PC-9 (cell line): ENCODE measurements at regions not wholly inside any gene's neighbourhood (a gene's known extent, or its start where the extent isn't known, plus 50 kb on each side); places are given as distances from the start of the nearest gene placed in this dataset.

Experiments used
- BruUV-seq: library from RNA; stranded (reverse); fragments of 400-500 nt; replicated peaks from 2 replicates; lab custom pipeline; 2021; lab: Mats Ljungman, UMichigan
- CTCF ChIA-PET: fragments of 300-600 bp; sonication (Branson Sonifier 250); formaldehyde crosslinking; loops from one replicate; lab custom pipeline; 2022; ENCODE audit warnings: antibody characterized with exemption; lab: Charles Lee
- POLR2A ChIA-PET: fragments of 300-600 bp; sonication (Branson Sonifier 250); formaldehyde crosslinking; loops from one replicate; lab custom pipeline; 2022; ENCODE audit warnings: antibody characterized with exemption; ENCODE audit not compliant: unreplicated experiment; lab: Charles Lee
- DNase-seq, 2 experiments: peaks; one replicate each; pipeline versions ENCODE4 v3.0.0 to v3.0.0-alpha.2; 2015 to 2022; ENCODE audit warnings: mixed read lengths in 1 of 2
- H2AFZ ChIP-seq: fragments of 200-600 bp; sonication (generic); 2 replicates; pipeline ENCODE4 v1.8.1; 2017; ENCODE audit warnings: antibody characterized with exemption
- H3F3A ChIP-seq: fragments of 200-600 bp; sonication (generic); 2 replicates; pipeline ENCODE4 v1.8.1; 2017; ENCODE audit warnings: antibody characterized with exemption, mild to moderate bottlenecking, low read depth; ENCODE audit not compliant: insufficient read depth
- H3K27ac ChIP-seq: fragments of 200-600 bp; sonication (generic); 2 replicates; pipeline ENCODE4 v1.6.1; 2016; ENCODE audit warnings: mixed run types
- H3K27me3 ChIP-seq: fragments of 200-600 bp; sonication (generic); 2 replicates; pipeline ENCODE4 v1.6.1; 2016; ENCODE audit warnings: low read depth, mixed run types; ENCODE audit not compliant: insufficient read depth
- H3K36me3 ChIP-seq: fragments of 200-600 bp; sonication (generic); 2 replicates; pipeline ENCODE4 v1.6.1; 2016; ENCODE audit warnings: low read depth, mixed run types
- H3K4me1 ChIP-seq: fragments of 200-600 bp; sonication (generic); replicated peaks from 2 replicates; pipeline ENCODE4 v1.6.1; 2016; ENCODE audit warnings: mixed run types; ENCODE audit not compliant: insufficient read depth
- H3K4me2 ChIP-seq: fragments of 200-600 bp; sonication (generic); 2 replicates; pipeline ENCODE4 v1.6.1; 2017; ENCODE audit warnings: mixed run types
- H3K4me3 ChIP-seq: fragments of 200-600 bp; sonication (generic); 2 replicates; pipeline ENCODE4 v1.6.1; 2016; ENCODE audit warnings: mixed run types
- H3K79me2 ChIP-seq: fragments of 200-600 bp; sonication (generic); 2 replicates; pipeline ENCODE4 v1.6.1; 2017; ENCODE audit warnings: low read depth, mixed run types
- H3K9me2 ChIP-seq: fragments of 200-600 bp; sonication (generic); 2 replicates; pipeline ENCODE4 v1.8.1; 2017; ENCODE audit warnings: mild to moderate bottlenecking; ENCODE audit not compliant: insufficient read depth
- H3K9me3 ChIP-seq: fragments of 200-600 bp; sonication (generic); 2 replicates; pipeline ENCODE4 v1.8.1; 2016; ENCODE audit warnings: low read depth; ENCODE audit not compliant: insufficient read depth
- H4K20me1 ChIP-seq: fragments of 200-600 bp; sonication (generic); 2 replicates; pipeline ENCODE4 v1.8.1; 2017; ENCODE audit not compliant: insufficient read depth
- CTCF ChIP-seq: fragments of 200-600 bp; sonication (generic); conservative IDR thresholded peaks from 2 replicates; pipeline ENCODE4 v1.6.1; 2017; ENCODE audit warnings: mixed run types, antibody characterized with exemption, mild to moderate bottlenecking, moderate library complexity
- EZH2 ChIP-seq: fragments of 200-600 bp; sonication (generic); IDR thresholded peaks from 2 replicates; pipeline ENCODE4 v1.8.0; 2017; ENCODE audit warnings: antibody characterized with exemption, low read depth
- intact Hi-C: fragments of 100-400 bp; cut with micrococcal nuclease; formaldehyde crosslinking; loops from one replicate; pipeline ENCODE4 v1.10.0; 2022; ENCODE audit not compliant: unreplicated experiment

GRCh38 chr7:41005374-41005901, 697.5 kb downstream of the INHBA start:
- Histone ChIP-seq H3F3A (peaks cover 32% of the 10 kb centered on the region; the same call in 1 of the 2 replicates), H3K27ac (peak overlapping the region; percentile 82), H3K4me1 (peaks cover 54% of the 10 kb centered on the region), H3K36me3 (no peaks in the 10 kb centered on the region), H4K20me1 (no peaks in the 10 kb centered on the region), H3K79me2 (no peaks in the 10 kb centered on the region), H3K4me3 (no peak overlapping the region), H2AFZ (no peak overlapping the region), H3K4me2 (peak overlapping the region; percentile 33; the same call in 1 of the 2 replicates), H3K9me2 (no peaks in the 10 kb centered on the region), H3K9me3 (peaks cover 45% of the 10 kb centered on the region), H3K27me3 (no peaks in the 10 kb centered on the region)
- TF ChIP-seq CTCF, result no peak
- no peak for TF ChIP-seq EZH2
- DNase-seq, result peak in 1 of 2 experiments; percentile 23
- POLR2A ChIA-PET, result no interaction called here
- no TSS peak for BruUV-seq
- intact Hi-C loops, result no loop called here
- CTCF ChIA-PET, result interaction anchor here (0.7 kb wide), 2 partner anchors 40 to 774 kb away, joined by 3 read pairs; no protein-coding TSS in a partner anchor

- H3K27ac ChIP-seq, result peak overlapping the region; percentile 10; the same call in 1 of the 2 replicates
- no peaks in the 10 kb centered on the region for H3K9me2 ChIP-seq
- peaks cover 33% of the 10 kb centered on the region for H3K9me3 ChIP-seq
- no peaks in the 10 kb centered on the region for H3K36me3 ChIP-seq
- intact Hi-C loops, result loop anchor here (1.0 to 2.0 kb wide), 7 partner anchors 23 to 701 kb away; no protein-coding TSS in a partner anchor
- peaks cover 32% of the 10 kb centered on the region; the same call in 1 of the 2 replicates for H3F3A ChIP-seq
- BruUV-seq, result no TSS peak
- DNase-seq, result peak in 1 of 2 experiments; percentile 7
- H3K27me3 ChIP-seq, result no peaks in the 10 kb centered on the region
- no peak for TF ChIP-seq EZH2
- TF ChIP-seq CTCF, result no peak
- ChIA-PET CTCF (interaction anchor here (0.8 to 1.8 kb wide), 4 partner anchors 81 to 701 kb away, joined by 3 to 12 read pairs (median 9); no protein-coding TSS in a partner anchor), POLR2A (interaction anchor here (0.5 to 1.0 kb wide), 5 partner anchors 14 to 1437 kb away, joined by 3 to 9 read pairs (median 5); no protein-coding TSS in a partner anchor)
- peaks cover 54% of the 10 kb centered on the region for H3K4me1 ChIP-seq
- H4K20me1 ChIP-seq, result no peaks in the 10 kb centered on the region
- no peak overlapping the region for H3K4me2 ChIP-seq
- H3K4me3 ChIP-seq, result no peak overlapping the region
- H2AFZ ChIP-seq, result no peak overlapping the region
- no peaks in the 10 kb centered on the region for H3K79me2 ChIP-seq
Measured at GRCh38 chr7:41003977-41004376, 698.9 kb downstream of the INHBA start.

- peaks cover 54% of the 10 kb centered on the region for H3K4me1 ChIP-seq
Measured at GRCh38 chr7:41003611-41003940, 699.3 kb downstream of the INHBA start.

More at GRCh38 chr7:41003611-41003940, 699.3 kb downstream of the INHBA start:
- Histone ChIP-seq H3K9me2 (no peaks in the 10 kb centered on the region), H3K27me3 (no peaks in the 10 kb centered on the region), H3K9me3 (peaks cover 29% of the 10 kb centered on the region), H3K36me3 (no peaks in the 10 kb centered on the region), H4K20me1 (no peaks in the 10 kb centered on the region), H3K4me2 (no peak overlapping the region), H3K79me2 (no peaks in the 10 kb centered on the region), H3K27ac (peak overlapping the region; percentile 10; the same call in 1 of the 2 replicates), H2AFZ (no peak overlapping the region), H3F3A (peaks cover 32% of the 10 kb centered on the region; the same call in 1 of the 2 replicates), H3K4me3 (no peak overlapping the region)
- DNase-seq, result peak; percentile 59 to 90
- POLR2A ChIA-PET, result interaction anchor here (0.5 to 1.0 kb wide), 6 partner anchors 13 to 1437 kb away, joined by 3 to 9 read pairs (median 6); no protein-coding TSS in a partner anchor
- no peak for TF ChIP-seq EZH2
- TF ChIP-seq CTCF, result no peak
- intact Hi-C loops, result loop anchor here (1.0 to 2.0 kb wide), 7 partner anchors 24 to 702 kb away; no protein-coding TSS in a partner anchor
- CTCF ChIA-PET, result interaction anchor here (0.8 to 1.8 kb wide), 5 partner anchors 81 to 702 kb away, joined by 3 to 12 read pairs (median 6); no protein-coding TSS in a partner anchor
- BruUV-seq, result no TSS peak
